MM.1S (cell line): ENCODE measurements at regions not wholly inside any gene's neighbourhood (a gene's known extent, or its start where the extent isn't known, plus 50 kb on each side); places are given as distances from the start of the nearest gene placed in this dataset.

Experiments used
- EZH2 ChIP-seq: fragments of 300-600 bp; sonication (generic); optimal IDR thresholded peaks from 2 replicates; pipeline ENCODE3; 2017; ENCODE audit warnings: low read depth, mild to moderate bottlenecking, antibody characterized with exemption, low read length, mixed read lengths
- EZH2phosphoT487 ChIP-seq: fragments of 300-600 bp; sonication (generic); IDR thresholded peaks from 2 replicates; pipeline ENCODE4 v1.6.1; 2018; ENCODE audit warnings: antibody characterized with exemption, low read length
- TF ChIP-seq, protein P1 (sequence below): fragments of 300-600 bp; sonication (generic); IDR thresholded peaks from 2 replicates; pipeline ENCODE4 v1.5.1; 2016; ENCODE audit warnings: antibody characterized with exemption, low read length, mixed read lengths

DNA sequence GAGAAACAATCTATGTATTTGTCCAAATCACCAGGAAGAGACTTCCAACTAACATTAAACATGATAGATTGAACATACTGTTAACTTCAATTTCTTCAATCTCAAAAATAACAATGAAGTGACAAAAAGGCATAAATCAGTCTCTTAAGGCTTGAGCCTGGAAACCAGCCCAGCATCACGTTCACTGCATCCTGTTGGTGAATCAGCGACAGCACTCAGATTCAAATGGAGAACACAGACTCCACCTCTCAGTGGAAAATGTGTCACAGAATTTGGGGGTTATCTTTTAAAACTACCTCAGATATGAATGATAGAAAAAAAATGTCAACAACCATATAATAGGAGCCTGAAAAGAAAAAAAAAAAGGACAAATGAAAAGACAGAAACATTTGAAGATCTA lies 212.0 kb downstream of the MINAR1 start:
- TF ChIP-seq, protein P1, sequence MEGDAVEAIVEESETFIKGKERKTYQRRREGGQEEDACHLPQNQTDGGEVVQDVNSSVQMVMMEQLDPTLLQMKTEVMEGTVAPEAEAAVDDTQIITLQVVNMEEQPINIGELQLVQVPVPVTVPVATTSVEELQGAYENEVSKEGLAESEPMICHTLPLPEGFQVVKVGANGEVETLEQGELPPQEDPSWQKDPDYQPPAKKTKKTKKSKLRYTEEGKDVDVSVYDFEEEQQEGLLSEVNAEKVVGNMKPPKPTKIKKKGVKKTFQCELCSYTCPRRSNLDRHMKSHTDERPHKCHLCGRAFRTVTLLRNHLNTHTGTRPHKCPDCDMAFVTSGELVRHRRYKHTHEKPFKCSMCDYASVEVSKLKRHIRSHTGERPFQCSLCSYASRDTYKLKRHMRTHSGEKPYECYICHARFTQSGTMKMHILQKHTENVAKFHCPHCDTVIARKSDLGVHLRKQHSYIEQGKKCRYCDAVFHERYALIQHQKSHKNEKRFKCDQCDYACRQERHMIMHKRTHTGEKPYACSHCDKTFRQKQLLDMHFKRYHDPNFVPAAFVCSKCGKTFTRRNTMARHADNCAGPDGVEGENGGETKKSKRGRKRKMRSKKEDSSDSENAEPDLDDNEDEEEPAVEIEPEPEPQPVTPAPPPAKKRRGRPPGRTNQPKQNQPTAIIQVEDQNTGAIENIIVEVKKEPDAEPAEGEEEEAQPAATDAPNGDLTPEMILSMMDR = no peak
- TF ChIP-seq EZH2phosphoT487 (no peak), EZH2 (no peak)
